HuH-7.5 (cell line): ENCODE measurements at regions not wholly inside any gene's neighbourhood (a gene's known extent, or its start where the extent isn't known, plus 50 kb on each side); places are given as distances from the start of the nearest gene placed in this dataset.

Experiments used
- DNase-seq: peaks from one replicate; pipeline ENCODE4 v3.0.0; 2011; ENCODE audit warnings: low spot score

GRCh38 chr7:46492466-46492865 lies 571.4 kb upstream of the IGFBP3 start:
- no peak for DNase-seq

GRCh38 chr7:46490406-46490805 lies 569.3 kb upstream of the IGFBP3 start:
- no peak for DNase-seq

GRCh38 chr7:46489106-46489505 lies 568.0 kb upstream of the IGFBP3 start:
- no peak for DNase-seq

DNA sequence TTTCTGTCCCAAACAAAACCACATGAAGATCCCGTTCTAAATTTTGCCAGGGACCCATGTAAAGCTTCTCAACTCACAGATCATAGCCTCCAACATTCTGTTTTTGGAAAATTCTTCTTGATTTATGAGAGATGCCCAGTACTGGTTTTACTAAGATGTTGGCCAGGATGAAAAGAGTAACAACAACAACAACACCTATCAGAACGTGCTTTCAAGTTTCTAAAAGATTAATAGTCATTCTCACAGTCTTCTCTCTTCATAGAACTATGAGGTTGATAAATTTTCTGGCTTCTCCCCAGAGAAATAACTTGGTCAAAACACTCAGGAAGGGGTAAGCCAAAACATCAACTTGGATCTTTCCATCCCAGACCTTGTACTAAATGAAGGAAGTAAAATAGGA lies 567.5 kb upstream of the IGFBP3 start:
- DNase-seq = no peak

DNA sequence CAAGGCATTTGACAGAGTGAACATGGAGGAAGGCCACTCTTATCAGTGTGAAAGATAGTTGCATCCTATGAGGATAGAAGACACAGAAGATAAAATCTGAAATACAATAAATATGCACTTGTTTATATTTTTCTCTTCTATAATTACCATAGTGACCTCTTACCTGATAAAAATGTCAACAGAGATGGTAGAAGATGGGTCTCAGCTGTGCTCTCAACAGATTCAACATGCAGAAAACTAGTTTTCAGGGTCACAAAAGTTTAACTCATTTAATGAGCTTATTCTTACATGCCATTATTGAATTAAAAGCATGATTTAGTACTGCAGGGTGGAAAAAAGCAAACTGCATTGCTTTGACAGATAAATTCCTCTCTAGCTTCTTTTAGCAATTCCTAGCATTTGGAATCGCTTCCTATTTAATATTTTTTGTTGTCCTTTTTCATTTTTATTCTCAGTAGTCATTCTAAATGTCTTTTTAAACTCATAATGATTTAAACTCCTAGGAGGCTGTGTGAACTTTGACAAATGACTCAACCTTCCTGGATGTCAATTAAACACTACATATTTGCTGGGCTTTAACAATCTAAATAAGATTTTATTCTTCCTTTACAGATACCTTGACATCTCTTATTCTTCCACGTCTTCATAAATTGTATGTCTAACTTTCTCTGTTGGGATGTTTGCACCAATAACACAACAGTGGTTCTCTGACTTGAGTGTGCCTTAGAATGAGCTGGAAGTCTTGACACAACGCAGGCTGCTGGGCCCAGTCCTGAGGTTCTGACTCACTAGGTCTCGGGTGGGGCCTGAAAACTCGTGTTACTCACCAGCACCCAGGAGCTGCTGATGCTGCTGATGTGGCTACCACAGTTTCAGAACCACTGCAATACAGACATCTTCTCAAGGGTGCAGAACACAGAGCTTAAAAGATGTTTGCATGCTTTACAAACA lies 565.5 kb upstream of the IGFBP3 start:
- DNase-seq = no peak

GRCh38 chr7:46485481-46486065 lies 564.5 kb upstream of the IGFBP3 start:
- no peak for DNase-seq

DNA sequence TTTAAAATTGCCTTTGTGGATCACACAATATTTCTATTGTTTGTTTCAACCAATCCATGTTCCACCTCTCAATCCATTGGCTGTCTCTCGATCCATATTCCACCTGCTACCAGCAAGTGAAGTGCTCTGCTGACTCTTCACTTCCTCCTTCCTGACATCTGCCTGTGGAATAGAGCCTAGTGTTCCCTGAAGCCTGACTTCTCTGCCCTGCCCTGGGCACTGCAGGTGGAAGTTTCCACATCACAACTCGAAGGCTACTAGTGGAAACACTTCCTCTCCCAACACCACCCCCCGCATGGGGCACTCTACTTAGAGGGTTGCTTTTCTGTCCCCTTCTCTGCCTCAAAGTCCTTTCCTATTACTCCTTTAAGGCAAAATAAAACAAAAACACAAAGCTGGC lies 563.8 kb upstream of the IGFBP3 start:
- no peak for DNase-seq

DNA sequence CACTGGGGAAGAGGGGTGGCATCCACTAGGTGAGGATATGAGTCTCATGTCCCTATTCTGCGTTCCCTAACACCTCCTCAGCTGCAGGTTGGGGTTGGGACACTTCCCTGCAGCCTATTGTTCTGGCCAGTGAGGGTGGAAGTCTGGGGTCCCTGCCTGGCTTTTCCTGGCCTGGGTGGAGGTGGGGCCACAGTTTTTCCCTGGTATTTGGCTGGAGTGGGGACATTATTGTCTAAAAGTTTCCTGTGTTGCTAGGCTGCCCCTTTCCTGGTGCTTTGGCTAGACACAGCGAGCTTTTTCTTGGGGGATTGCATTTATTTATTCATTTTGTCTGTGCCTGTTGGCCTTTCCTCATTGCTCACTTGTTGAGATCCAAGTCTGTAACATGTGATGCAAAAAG lies 559.5 kb upstream of the IGFBP3 start:
- no peak for DNase-seq

GRCh38 chr7:46479680-46480079 lies 558.6 kb upstream of the IGFBP3 start:
- DNase-seq = no peak

DNA sequence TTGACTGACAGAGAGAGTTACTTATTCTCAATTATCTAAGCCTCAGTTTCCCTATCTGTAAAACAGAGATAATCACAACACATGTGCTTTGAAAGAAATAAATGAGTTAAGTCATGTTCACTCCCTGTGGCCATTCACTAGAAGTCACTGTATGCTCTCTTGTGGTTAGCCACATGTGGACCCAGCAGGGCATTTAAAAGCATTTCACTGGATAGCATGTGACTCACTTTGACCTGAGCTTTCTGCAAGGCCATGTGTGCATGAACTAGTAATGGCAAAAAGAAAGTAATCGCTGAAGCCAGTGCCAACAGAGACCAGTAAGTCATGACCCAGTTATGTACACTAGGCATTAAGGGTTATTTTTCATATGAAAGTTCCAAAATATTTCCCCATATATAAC lies 557.0 kb upstream of the IGFBP3 start:
- no peak for DNase-seq

- no peak for DNase-seq
These were observed 547.8 kb upstream of the IGFBP3 start for GRCh38 chr7:46468753-46469356.

- DNase-seq = no peak
These were observed 542.1 kb upstream of the IGFBP3 start for GRCh38 chr7:46463170-46463569.

- DNase-seq = no peak
These were observed 540.3 kb upstream of the IGFBP3 start for GRCh38 chr7:46461334-46461777.

GRCh38 chr7:46459942-46460341 lies 538.9 kb upstream of the IGFBP3 start:
- DNase-seq = no peak

DNA sequence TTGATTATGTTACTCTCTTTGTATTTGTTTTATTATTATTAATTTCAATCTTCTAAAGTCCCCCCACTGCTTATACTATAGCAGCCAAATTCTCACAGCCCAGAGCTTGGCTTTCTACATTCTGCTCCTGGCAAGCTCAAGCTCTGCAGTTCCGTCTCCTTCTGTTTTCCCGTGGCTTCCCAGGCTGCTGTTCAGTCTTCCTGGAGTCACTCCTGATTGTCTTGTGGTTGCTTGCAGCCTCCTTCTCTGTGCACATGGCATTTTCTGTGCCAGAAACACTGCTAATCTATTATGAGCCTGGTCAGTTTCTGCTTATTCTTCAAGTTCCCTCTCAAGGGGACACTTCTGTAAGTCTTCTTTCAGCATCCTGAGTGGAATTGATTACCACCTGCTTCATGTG lies 533.7 kb upstream of the IGFBP3 start:
- no peak for DNase-seq

DNA sequence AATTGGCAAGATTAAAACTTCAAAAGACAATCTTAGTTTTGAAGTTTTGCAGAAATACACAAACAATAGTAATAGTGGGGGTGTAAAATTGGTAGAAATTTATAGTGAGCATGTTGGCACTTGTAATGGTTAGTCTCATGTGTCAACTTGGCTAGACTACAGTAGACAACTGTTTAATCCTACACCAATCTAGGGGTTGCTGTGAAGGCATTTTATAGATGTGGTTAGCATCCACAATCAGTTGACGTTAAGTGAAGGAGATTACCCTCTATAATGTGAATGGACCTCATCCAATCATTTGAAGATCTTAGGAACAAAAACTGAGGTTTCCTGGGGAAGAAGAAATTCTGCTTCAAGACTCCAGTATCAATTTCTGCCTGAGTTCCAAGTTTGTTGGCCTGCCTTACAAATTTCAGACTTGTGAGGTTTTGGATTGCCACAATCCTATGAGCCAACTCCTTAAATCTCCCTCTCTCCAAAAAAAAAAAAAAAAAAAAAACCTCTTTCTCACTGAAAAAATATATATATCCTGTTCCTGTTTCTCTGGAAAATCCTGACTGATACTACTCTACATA lies 531.6 kb upstream of the IGFBP3 start:
- DNase-seq = no peak

- no peak for DNase-seq
These were observed 530.8 kb upstream of the IGFBP3 start for GRCh38 chr7:46451846-46452245.

GRCh38 chr7:46450886-46451285 lies 529.8 kb upstream of the IGFBP3 start:
- DNase-seq = no peak

DNA sequence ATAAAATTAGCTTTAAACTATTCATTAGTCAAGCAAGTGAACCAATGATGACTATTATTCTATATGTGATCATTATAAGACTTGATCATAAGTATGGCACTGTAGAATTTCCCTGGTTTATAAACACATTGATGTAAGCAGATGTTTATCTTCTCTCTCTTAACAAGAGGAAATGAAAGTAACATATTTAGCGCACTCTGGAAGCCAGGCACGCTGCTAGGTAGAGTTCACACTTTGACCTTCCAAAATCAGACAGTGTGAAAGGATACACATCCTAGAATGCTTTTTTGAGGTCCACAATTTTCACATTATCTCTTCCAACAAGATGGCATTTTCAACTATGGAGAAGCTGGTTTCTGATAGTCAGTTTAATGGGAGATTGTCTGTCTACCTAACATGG lies 529.4 kb upstream of the IGFBP3 start:
- no peak for DNase-seq

DNA sequence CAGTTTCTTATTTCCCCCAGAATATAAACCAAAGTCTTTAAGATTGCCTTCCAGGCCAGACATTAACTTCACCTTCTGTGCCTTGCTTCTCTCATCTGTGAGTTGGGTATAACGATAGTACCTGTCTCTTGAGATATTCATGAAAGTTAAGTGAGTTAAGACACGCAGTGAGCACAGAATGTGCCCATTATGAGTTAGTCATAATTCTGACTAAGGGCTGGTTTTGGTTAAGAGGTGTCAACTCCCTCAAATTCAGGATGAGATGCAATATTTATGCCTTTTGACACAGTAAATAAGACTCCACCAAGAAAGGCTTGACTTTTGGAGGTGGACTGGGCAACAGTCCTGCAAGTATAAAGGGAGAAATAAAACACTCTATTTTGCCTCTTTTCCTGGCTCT lies 528.7 kb upstream of the IGFBP3 start:
- no peak for DNase-seq

- DNase-seq = no peak
These were observed 527.4 kb upstream of the IGFBP3 start for GRCh38 chr7:46448478-46448877.

DNA sequence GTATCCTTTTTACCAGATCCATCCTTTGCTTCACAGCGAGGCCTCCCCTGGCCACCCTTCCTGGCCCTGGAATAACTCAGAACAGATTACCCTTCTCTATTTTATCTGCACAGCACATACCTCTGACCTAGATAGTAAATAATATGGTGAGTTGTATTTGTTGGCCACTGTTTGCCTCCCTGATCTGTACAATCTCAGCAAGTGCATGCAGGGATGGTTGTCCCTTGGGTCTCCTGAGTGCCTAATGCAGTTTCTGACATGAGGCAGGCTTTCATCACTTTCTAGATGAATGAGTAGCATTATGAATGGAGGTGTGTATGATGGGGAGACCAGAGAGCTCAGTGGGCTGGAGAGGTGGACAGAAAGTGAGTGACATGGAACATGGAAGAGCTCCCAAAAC lies 525.1 kb upstream of the IGFBP3 start:
- DNase-seq = no peak

- DNase-seq = no peak
These were observed 523.2 kb upstream of the IGFBP3 start for GRCh38 chr7:46444256-46444655.
